GM18505 (cell line): ENCODE measurements at regions not wholly inside any gene's neighbourhood (a gene's known extent, or its start where the extent isn't known, plus 50 kb on each side); places are given as distances from the start of the nearest gene placed in this dataset.
"Not testable (repeated sequence)": the region's sequence is repeated elsewhere in the genome, so short reads cannot be mapped to it uniquely, and the experiment has no call there.

Source experiments
- ATAC-seq: cut with Tn5 transposase; IDR thresholded peaks from one replicate; pipeline ENCODE4 v1.9.1; 2021; ENCODE audit not compliant: unreplicated experiment
- POLR2A ChIP-seq: IDR thresholded peaks from 4 replicates; pipeline ENCODE4 v1.6.1; 2011; ENCODE audit warnings: borderline replicate concordance; ENCODE audit not compliant: insufficient read depth, insufficient read length; ENCODE audit errors: extremely low read depth

DNA sequence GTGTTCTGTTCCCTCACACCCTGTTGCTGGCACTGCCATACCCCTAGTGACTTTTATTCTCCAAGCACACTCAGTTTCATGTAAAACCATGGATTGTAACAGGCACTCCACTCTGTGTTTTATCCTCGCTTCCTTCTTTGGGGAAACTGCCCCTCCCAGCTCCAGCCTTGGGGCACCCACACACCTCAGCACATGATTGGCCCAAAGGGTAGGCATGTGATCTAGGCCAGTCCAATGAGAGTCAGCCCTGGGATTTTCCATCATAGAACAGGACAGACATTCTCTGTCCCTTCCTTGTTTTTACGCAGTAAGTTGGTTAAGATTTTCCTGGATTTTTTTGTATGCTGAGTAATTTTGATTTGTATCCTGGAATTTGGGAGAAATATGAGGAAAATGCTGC, 115.4 kb downstream of the C16orf95 start:
- no peak for TF ChIP-seq POLR2A
- no peak for ATAC-seq

- ATAC-seq: no peak
- TF ChIP-seq POLR2A: no peak
Measured at GRCh38 chr16:87202346-87202745, 114.8 kb downstream of the C16orf95 start.

GRCh38 chr16:87203060-87203656, 114.0 kb downstream of the C16orf95 start:
- no peak for ATAC-seq
- no peak for TF ChIP-seq POLR2A

DNA sequence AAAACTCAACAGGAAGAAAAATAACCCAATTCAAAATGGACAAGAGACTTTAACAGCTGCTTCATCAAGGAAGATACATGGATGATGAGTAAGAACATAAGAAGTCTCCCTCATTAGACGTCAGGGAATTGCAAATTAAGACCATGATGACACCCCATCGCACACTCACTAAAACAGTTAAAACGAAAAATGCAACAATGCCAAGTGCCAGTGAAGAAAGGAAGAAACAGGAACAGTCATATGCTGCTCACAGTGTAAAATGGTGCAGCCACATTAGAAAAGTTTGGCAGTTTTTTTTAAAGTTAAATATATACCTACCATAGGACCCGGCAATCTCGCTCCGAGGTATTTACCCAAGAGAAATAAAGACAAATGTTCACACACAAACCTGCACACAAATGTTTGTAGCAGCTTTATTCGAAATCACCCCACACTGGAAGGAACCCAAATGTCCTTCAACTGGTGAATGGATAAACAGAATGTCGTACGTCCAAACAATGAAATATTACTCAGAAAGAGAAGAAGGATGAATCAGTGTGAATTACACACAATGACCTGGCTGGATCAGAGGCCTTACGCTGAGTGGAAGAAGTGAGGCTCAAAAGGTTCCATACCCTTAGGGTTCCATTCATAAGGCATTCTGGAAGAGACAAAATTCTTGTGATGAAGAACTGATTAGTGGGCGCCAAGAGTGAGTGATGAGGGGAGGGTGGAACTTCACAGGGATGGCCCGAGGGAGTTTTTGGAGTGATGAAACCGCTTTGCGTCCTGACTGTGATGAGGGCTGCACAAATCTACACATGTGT, 110.3 kb downstream of the C16orf95 start:
- TF ChIP-seq POLR2A: no peak
- no peak for ATAC-seq

- no peak for TF ChIP-seq POLR2A
- ATAC-seq: no peak
Measured at GRCh38 chr16:87207509-87207908, 109.7 kb downstream of the C16orf95 start.

DNA sequence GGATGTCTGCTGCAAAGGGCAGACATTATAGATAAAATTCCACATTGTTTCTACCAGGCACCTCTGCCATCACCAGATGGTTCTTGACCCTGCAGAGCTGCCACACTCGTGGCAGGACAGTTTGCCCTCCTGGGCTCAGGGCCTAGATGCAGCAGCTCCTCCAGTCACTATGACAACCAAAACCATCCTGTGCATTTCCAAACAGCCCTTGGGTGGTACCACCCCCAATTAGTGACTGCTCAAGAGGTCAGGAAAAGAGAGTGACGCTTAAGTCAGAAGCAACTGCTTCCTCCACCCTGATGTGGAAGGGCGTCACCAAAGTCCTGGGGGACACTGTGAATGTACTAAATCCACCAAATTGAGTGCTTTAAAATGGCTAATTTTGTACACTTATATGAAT, 109.2 kb downstream of the C16orf95 start:
- ATAC-seq: no peak
- TF ChIP-seq POLR2A: no peak

DNA sequence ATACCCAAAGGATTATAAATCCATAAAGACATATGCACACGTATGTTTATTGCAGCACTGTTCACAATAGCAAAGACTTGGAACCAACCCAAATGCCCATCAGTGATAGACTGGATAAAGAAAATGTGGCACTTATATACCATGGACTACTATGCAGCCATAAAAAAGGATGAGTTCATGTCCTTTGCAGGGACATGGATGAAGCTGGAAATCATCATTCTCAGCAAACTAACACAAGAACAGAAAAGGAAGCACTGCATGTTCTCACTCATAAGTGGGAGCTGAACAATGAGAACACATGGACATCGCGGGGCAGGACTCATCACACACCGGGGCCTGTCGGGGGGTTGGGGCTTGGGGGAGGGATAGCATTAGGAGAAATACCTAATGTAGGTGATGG, 108.2 kb downstream of the C16orf95 start:
- not testable (repeated sequence) for ATAC-seq

GRCh38 chr16:87209808-87210512, 107.2 kb downstream of the C16orf95 start:
- ATAC-seq: no peak
- TF ChIP-seq POLR2A: no peak

DNA sequence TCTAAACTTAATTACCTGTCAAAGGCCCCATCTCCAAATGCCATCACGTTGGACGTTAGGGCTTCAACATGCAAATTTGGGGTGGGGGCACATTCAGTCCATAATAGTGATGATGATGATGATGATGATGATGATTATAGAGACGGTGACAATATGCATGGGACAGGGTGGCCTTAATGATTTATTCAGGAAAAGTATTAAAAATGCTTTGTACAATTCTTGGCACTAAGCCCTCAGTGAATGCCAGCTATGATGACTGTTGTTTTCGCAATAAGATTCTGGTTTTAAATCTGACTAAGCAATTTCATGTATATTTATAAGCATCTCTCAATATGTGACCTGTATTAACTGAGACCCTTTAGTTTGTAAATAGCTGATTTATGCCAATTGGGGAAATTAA, 106.3 kb downstream of the C16orf95 start:
- ATAC-seq: no peak

DNA sequence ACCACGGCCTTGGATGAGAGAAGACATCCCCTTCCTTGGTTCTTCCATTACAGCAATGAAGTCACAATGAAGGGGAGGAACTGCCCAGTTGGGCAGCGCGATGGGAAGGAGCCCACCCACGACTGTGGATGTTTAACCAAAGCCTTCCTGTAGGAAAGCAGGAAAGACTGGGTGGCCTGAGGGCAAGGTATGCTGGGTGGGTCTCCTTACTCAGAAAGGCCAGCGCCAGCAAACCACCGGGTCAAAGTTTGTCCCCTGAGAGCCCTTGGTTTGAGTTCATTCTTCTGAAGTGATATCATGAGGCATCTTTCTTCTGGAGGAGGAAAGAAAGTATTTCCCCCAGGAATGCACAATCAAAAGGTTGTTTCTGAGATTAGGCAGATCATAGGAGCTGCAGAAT, 105.2 kb downstream of the C16orf95 start:
- ATAC-seq: no peak
- no peak for TF ChIP-seq POLR2A

More for the DNA sequence above, 106.3 kb downstream of the C16orf95 start:
- no peak for TF ChIP-seq POLR2A

DNA sequence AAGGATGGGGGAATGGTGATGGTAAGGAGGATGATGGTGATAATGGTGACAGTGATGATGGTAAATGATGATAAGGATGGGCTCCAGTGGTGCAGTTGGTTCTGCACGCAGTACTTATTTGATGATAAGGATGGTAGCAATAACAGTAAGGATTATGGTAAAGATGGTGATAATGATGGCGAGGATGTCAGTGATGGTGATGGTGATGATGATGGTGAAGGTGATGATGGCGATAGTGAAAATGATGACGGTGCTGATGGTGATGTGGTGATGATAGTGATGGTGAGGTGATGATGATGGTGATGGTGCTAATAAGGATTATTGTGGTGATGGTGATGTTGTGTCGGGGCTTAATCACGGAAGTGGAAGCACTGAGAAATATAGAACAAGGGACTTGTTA, 103.7 kb downstream of the C16orf95 start:
- no peak for ATAC-seq
- TF ChIP-seq POLR2A: no peak

DNA sequence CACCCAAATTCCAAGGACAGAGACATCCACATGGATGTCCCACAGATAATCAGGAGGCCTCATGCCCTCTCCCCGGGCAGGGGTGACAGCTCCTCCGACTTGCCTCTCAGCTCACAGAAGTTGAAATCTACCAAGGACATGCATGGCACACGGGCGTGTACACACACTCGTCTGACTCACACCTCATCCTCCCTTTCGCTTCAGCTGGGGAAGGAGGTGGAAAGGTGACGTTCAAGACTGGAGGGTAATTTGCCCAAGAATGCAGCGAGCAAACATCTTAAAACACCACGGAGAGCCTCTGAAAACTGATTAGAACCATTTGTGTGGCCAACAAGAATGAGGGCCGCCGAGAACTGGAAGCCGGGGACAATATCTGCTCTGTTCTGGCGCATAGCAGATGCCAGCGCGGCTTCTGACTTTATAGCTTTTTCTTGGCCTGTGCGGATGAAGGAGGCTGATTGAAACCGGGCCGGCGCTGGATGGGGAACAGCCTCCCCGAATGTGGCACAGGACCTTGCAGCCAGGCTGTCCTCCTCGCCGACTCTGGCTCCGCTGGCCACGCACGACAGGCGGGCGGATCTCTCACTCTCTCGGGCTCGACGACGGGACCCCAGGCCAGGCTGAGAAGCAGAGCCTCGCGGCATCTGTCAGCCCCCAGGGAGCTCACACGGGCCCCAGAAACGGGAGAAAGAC, 100.9 kb downstream of the C16orf95 start:
- ATAC-seq: no peak
- TF ChIP-seq POLR2A: no peak

GRCh38 chr16:87216841-87217275, 100.3 kb downstream of the C16orf95 start:
- no peak for TF ChIP-seq POLR2A
- ATAC-seq: no peak

GRCh38 chr16:87217802-87218201, 99.4 kb downstream of the C16orf95 start:
- not testable (repeated sequence) for ATAC-seq
